ENCODE measurements at regions not wholly inside any gene's neighbourhood (a gene's known extent, or its start where the extent isn't known, plus 50 kb on each side); places are given as distances from the start of the nearest gene placed in this dataset.
"Not testable (repeated sequence)": the region's sequence is repeated elsewhere in the genome, so short reads cannot be mapped to it uniquely, and the experiment has no call there.

- DNase-seq (ENCODE audit: low read depth): no peak
- no peak overlapping the region for H3K4me3 ChIP-seq (ENCODE audit: low read depth, low read length)
- no peak for TF ChIP-seq CTCF (conservative IDR thresholded peaks at IDR 0.05; ENCODE audit: low read depth, low read length)
Observed at GRCh38 chr20:26154224-26154623, 457.6 kb upstream of the ZNF337 start.

- no peak for TF ChIP-seq CTCF (conservative IDR thresholded peaks at IDR 0.05; ENCODE audit: low read depth, low read length)
- DNase-seq (ENCODE audit: low read depth): no peak
- no peak overlapping the region for H3K4me3 ChIP-seq (ENCODE audit: low read depth, low read length)
Observed at GRCh38 chr20:26135325-26136110, 438.9 kb upstream of the ZNF337 start.

GRCh38 chr20:26134606-26135005 lies 438.0 kb upstream of the ZNF337 start:
- DNase-seq (ENCODE audit: low read depth): no peak
- no peak overlapping the region for H3K4me3 ChIP-seq (ENCODE audit: low read depth, low read length)
- TF ChIP-seq CTCF (conservative IDR thresholded peaks at IDR 0.05; ENCODE audit: low read depth, low read length): no peak

- DNase-seq (ENCODE audit: low read depth); H3K4me3 ChIP-seq (ENCODE audit: low read depth, low read length): not testable (repeated sequence)
Observed at GRCh38 chr20:26133794-26134193, 437.1 kb upstream of the ZNF337 start.

- not testable (repeated sequence) for H3K4me3 ChIP-seq (ENCODE audit: low read depth, low read length); DNase-seq (ENCODE audit: low read depth)
Observed at GRCh38 chr20:26120920-26121319, 424.3 kb upstream of the ZNF337 start.

- H3K4me3 ChIP-seq (ENCODE audit: low read depth, low read length); DNase-seq (ENCODE audit: low read depth): not testable (repeated sequence)
Observed at GRCh38 chr20:26094498-26094897, 397.8 kb upstream of the ZNF337 start.

GRCh38 chr20:26091921-26092320 lies 395.3 kb upstream of the ZNF337 start:
- DNase-seq (ENCODE audit: low read depth); H3K4me3 ChIP-seq (ENCODE audit: low read depth, low read length): not testable (repeated sequence)

- not testable (repeated sequence) for H3K4me3 ChIP-seq (ENCODE audit: low read depth, low read length); DNase-seq (ENCODE audit: low read depth)
Observed at GRCh38 chr20:26086195-26086594, 389.5 kb upstream of the ZNF337 start.

- not testable (repeated sequence) for H3K4me3 ChIP-seq (ENCODE audit: low read depth, low read length); DNase-seq (ENCODE audit: low read depth)
Observed at GRCh38 chr20:26073972-26074371, 377.3 kb upstream of the ZNF337 start.

GRCh38 chr20:26059324-26059723 lies 362.7 kb upstream of the ZNF337 start:
- H3K4me3 ChIP-seq (ENCODE audit: low read depth, low read length); DNase-seq (ENCODE audit: low read depth): not testable (repeated sequence)

GRCh38 chr20:26058446-26058845 lies 361.8 kb upstream of the ZNF337 start:
- H3K4me3 ChIP-seq (ENCODE audit: low read depth, low read length); DNase-seq (ENCODE audit: low read depth): not testable (repeated sequence)

GRCh38 chr20:26057135-26057752 lies 360.6 kb upstream of the ZNF337 start:
- H3K4me3 ChIP-seq (ENCODE audit: low read depth, low read length); DNase-seq (ENCODE audit: low read depth): not testable (repeated sequence)

- not testable (repeated sequence) for H3K4me3 ChIP-seq (ENCODE audit: low read depth, low read length); DNase-seq (ENCODE audit: low read depth)
Observed at GRCh38 chr20:26025792-26026191, 329.1 kb upstream of the ZNF337 start.

- not testable (repeated sequence) for H3K4me3 ChIP-seq (ENCODE audit: low read depth, low read length); DNase-seq (ENCODE audit: low read depth)
Observed at GRCh38 chr20:26010942-26011276, 314.3 kb upstream of the ZNF337 start.

GRCh38 chr20:26010224-26010941 lies 313.7 kb upstream of the ZNF337 start:
- peak overlapping the region; percentile 56 for H3K4me3 ChIP-seq (ENCODE audit: low read depth, low read length)
- not testable (repeated sequence) for DNase-seq (ENCODE audit: low read depth)
